Calu3 (cell line): ENCODE measurements at regions not wholly inside any gene's neighbourhood (a gene's known extent, or its start where the extent isn't known, plus 50 kb on each side); places are given as distances from the start of the nearest gene placed in this dataset.

Source experiments
- BruUV-seq: library from RNA; stranded (reverse); fragments of 400-500 nt; replicated peaks from 2 replicates; lab custom pipeline; 2021; lab: Mats Ljungman, UMichigan
- CTCF ChIA-PET: fragments of 300-600 bp; sonication (Branson Sonifier 250); formaldehyde crosslinking; loops from one replicate; lab custom pipeline; 2022; ENCODE audit warnings: antibody characterized with exemption; lab: Charles Lee
- DNase-seq: peaks from one replicate; pipeline ENCODE4 v3.0.0; 2022
- H3K27ac Mint-ChIP-seq: one replicate; pipeline ENCODE4 v1.8.0; 2022; ENCODE audit warnings: mixed read lengths; ENCODE audit not compliant: unreplicated experiment
- H3K27me3 Mint-ChIP-seq: one replicate; pipeline ENCODE4 v1.8.0; 2022; ENCODE audit warnings: mixed read lengths; ENCODE audit not compliant: unreplicated experiment
- H3K36me3 Mint-ChIP-seq: one replicate; pipeline ENCODE4 v1.8.0; 2022; ENCODE audit warnings: mild to moderate bottlenecking, moderate library complexity, mixed read lengths; ENCODE audit not compliant: insufficient read depth, unreplicated experiment
- H3K4me1 Mint-ChIP-seq: one replicate; pipeline ENCODE4 v1.8.0; 2022; ENCODE audit warnings: mild to moderate bottlenecking, low read depth, mixed read lengths; ENCODE audit not compliant: unreplicated experiment
- H3K4me3 Mint-ChIP-seq: one replicate; pipeline ENCODE4 v1.8.0; 2022; ENCODE audit warnings: mild to moderate bottlenecking, low read depth, moderate library complexity, mixed read lengths; ENCODE audit not compliant: unreplicated experiment
- H3K9me3 Mint-ChIP-seq: one replicate; pipeline ENCODE4 v1.8.0; 2022; ENCODE audit warnings: low read depth, mixed read lengths; ENCODE audit not compliant: unreplicated experiment
- intact Hi-C: fragments of 100-400 bp; cut with micrococcal nuclease; formaldehyde crosslinking; loops from one replicate; pipeline ENCODE4 v1.10.0; 2022; ENCODE audit not compliant: unreplicated experiment
- TF ChIP-seq, protein P1 (sequence below): fragments of 200-600 bp; IDR thresholded peaks from one replicate; pipeline ENCODE4 v1.8.0; 2022; ENCODE audit warnings: antibody characterized with exemption; ENCODE audit not compliant: unreplicated experiment

DNA sequence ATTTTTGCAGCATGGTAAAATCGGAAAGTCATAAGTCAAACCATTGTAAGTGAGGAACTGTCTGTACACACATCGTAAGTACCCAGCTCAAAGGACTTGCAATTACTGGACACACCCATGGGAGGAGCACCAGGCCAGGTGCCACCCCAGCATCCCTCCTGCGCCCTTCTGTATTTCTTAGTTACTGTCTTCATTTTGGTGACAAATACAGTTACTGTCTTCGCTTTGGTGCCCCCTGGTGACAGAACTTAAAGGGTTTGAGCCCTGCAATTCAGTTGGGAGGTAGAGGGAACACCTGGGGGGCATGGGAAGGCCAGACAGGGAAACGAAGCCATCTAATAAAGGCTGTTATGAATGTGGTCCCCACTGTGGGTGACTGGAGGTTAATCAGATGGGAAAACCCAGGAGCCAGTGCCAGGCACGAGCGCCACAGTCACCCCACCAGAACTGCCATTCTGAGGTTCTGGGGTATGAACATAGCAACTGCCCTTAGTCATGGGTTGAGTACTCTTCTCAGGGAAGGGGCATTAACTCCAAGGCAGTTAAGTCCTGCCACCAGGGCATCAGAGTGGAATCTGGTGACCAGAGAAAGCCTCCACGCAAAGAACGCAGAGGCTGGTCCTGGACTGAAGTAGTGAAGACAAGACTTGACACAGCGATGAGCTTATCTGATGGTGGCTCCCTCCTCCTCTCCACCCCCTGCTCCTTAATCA lies 612.9 kb downstream of the PTPRU start:
- no peaks in the 10 kb centered on the region for H3K36me3 Mint-ChIP-seq
- TF ChIP-seq, protein P1, sequence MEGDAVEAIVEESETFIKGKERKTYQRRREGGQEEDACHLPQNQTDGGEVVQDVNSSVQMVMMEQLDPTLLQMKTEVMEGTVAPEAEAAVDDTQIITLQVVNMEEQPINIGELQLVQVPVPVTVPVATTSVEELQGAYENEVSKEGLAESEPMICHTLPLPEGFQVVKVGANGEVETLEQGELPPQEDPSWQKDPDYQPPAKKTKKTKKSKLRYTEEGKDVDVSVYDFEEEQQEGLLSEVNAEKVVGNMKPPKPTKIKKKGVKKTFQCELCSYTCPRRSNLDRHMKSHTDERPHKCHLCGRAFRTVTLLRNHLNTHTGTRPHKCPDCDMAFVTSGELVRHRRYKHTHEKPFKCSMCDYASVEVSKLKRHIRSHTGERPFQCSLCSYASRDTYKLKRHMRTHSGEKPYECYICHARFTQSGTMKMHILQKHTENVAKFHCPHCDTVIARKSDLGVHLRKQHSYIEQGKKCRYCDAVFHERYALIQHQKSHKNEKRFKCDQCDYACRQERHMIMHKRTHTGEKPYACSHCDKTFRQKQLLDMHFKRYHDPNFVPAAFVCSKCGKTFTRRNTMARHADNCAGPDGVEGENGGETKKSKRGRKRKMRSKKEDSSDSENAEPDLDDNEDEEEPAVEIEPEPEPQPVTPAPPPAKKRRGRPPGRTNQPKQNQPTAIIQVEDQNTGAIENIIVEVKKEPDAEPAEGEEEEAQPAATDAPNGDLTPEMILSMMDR: peak; percentile 55
- peaks cover 57% of the 10 kb centered on the region for H3K27me3 Mint-ChIP-seq
- H3K4me1 Mint-ChIP-seq: peaks cover 8% of the 10 kb centered on the region
- no TSS peak for BruUV-seq
- H3K4me3 Mint-ChIP-seq: no peak overlapping the region
- no peak overlapping the region for H3K27ac Mint-ChIP-seq
- DNase-seq: peak; percentile 66
- CTCF ChIA-PET: interaction anchor here (1.0 kb wide), 1 partner anchor 56 kb away, joined by 4 read pairs; no protein-coding TSS in a partner anchor
- H3K9me3 Mint-ChIP-seq: no peaks in the 10 kb centered on the region
- intact Hi-C loops: no loop called here

DNA sequence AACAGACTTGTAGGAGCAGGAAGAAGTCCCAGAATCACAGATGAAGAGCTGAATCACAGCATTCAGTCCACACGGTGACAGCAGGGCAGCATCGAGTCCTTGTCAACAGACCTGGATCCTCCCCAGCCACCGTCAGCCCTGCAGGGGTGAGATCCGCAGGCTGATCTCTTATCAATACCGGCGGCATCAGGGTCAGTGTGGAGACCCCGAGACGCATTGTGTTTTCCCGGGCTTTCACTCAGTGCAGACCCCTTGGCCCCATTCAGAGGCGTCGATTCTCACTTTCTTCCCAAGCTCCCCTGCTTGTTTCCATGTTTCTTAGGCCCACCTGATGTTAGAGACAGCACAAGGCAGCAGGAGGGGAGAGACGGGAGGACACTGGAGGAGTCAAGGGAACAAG lies 609.6 kb downstream of the PTPRU start:
- no peaks in the 10 kb centered on the region for H3K4me1 Mint-ChIP-seq
- H3K27ac Mint-ChIP-seq: no peak overlapping the region
- TF ChIP-seq, protein P1: no peak
- H3K9me3 Mint-ChIP-seq: peaks cover 10% of the 10 kb centered on the region
- no TSS peak for BruUV-seq
- H3K4me3 Mint-ChIP-seq: no peak overlapping the region
- intact Hi-C loops: no loop called here
- peaks cover 62% of the 10 kb centered on the region for H3K27me3 Mint-ChIP-seq
- no peaks in the 10 kb centered on the region for H3K36me3 Mint-ChIP-seq
- CTCF ChIA-PET: no interaction called here
- DNase-seq: no peak

DNA sequence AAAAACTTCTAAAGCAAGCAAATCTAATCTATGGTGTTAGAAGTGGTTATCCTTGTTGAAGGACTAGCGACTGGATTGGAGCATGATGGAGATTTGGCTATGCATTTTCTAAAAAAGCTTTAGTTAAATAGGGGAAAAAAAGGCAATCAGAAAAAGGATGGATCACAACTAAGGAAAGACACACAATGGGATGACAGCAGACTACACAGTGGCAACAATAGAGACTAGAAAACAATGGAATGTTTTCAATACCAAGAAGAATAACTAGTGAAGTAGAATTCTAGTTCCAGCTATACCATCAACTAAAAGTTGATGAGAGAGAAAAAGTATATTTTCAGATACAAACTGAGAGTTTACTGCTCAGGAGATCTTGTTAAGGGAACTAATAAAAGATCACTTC lies 605.8 kb downstream of the PTPRU start:
- Mint-ChIP-seq H3K4me3 (no peak overlapping the region), H3K27me3 (peaks cover 90% of the 10 kb centered on the region), H3K4me1 (no peaks in the 10 kb centered on the region), H3K36me3 (no peaks in the 10 kb centered on the region), H3K27ac (no peak overlapping the region), H3K9me3 (peaks cover 10% of the 10 kb centered on the region)
- intact Hi-C loops: no loop called here
- no peak for DNase-seq
- CTCF ChIA-PET: interaction anchor here (0.6 kb wide), 1 partner anchor 57 kb away, joined by 5 read pairs; no protein-coding TSS in a partner anchor
- TF ChIP-seq, protein P1: no peak
- no TSS peak for BruUV-seq

DNA sequence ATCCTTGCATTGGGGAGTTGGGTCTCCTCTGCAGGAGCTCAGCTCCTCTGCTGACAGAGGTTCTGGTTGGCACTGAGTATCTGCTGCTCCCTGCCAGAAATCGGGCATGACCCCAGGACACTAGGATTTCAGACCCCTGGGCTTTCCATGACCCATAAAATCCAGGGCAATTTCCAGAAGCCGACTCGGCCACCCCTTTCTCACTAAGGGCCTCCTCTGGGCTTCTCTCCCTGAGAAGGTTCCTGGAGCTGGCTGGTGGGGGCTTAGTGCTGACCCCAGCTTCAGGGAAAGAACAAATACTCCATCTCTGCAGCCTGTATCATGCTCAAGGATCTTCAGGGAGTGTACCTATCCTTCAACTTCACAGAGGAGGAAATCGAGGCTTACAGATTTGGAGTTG lies 603.4 kb downstream of the PTPRU start:
- intact Hi-C loops: no loop called here
- Mint-ChIP-seq H3K36me3 (no peaks in the 10 kb centered on the region), H3K4me1 (no peaks in the 10 kb centered on the region), H3K27ac (no peak overlapping the region), H3K27me3 (peaks cover 93% of the 10 kb centered on the region), H3K4me3 (no peak overlapping the region), H3K9me3 (peaks cover 10% of the 10 kb centered on the region)
- no TSS peak for BruUV-seq
- no peak for DNase-seq
- CTCF ChIA-PET: interaction anchor here (0.6 to 0.7 kb wide), 2 partner anchors 14 to 47 kb away, joined by 3 to 5 read pairs; no protein-coding TSS in a partner anchor
- TF ChIP-seq, protein P1: no peak
